Mesenchymal stem cell (in vitro differentiated cells and primary cell): ENCODE measurements at regions not wholly inside any gene's neighbourhood (a gene's known extent, or its start where the extent isn't known, plus 50 kb on each side); places are given as distances from the start of the nearest gene placed in this dataset.

Source experiments
- DNase-seq: peaks from one replicate; pipeline ENCODE4 v3.0.0-alpha.2; 2013
- H2AFZ ChIP-seq: one replicate; pipeline ENCODE4 v1.6.1; 2013; ENCODE audit warnings: low read depth, mild to moderate bottlenecking, control low read depth, inconsistent platforms, low read length, moderate library complexity
- H2AK5ac ChIP-seq: 2 replicates; pipeline ENCODE4 v1.6.1; 2013; ENCODE audit warnings: low read length, moderate library complexity, mild to moderate bottlenecking, inconsistent platforms; ENCODE audit not compliant: severe bottlenecking
- H2BK120ac ChIP-seq: one replicate; pipeline ENCODE4 v1.6.1; 2013; ENCODE audit warnings: low read depth, mild to moderate bottlenecking, inconsistent platforms, low read length, moderate library complexity
- H2BK12ac ChIP-seq, 2 experiments: one replicate each; pipeline ENCODE4 v1.6.1; 2013; ENCODE audit warnings: inconsistent platforms in 2 of 2, low read length in 2 of 2, mild to moderate bottlenecking in 2 of 2, moderate library complexity in 2 of 2, control low read depth in 1 of 2
- H2BK15ac ChIP-seq: one replicate; pipeline ENCODE4 v1.6.1; 2013; ENCODE audit warnings: mild to moderate bottlenecking, low read depth, inconsistent platforms; ENCODE audit not compliant: poor library complexity, severe bottlenecking
- H2BK5ac ChIP-seq: 2 replicates; pipeline ENCODE4 v1.6.1; 2013; ENCODE audit warnings: low read depth, mild to moderate bottlenecking, low read length, control low read depth, inconsistent platforms; ENCODE audit not compliant: poor library complexity, severe bottlenecking
- H3K14ac ChIP-seq, 2 experiments: one replicate each; pipeline ENCODE4 v1.6.1; 2013; ENCODE audit warnings: inconsistent platforms in 2 of 2, low read length in 2 of 2, control low read depth in 1 of 2, mild to moderate bottlenecking in 1 of 2, moderate library complexity in 1 of 2
- H3K18ac ChIP-seq, 2 experiments: one replicate each; pipeline ENCODE4 v1.6.1; 2013; ENCODE audit warnings: inconsistent platforms in 2 of 2, low read length in 2 of 2, control low read depth in 1 of 2, low read depth in 1 of 2, mild to moderate bottlenecking in 1 of 2
- H3K23ac ChIP-seq, 2 experiments: one replicate each; pipeline ENCODE4 v1.6.1; 2013; ENCODE audit warnings: inconsistent platforms in 2 of 2, low read length in 2 of 2, mild to moderate bottlenecking in 2 of 2, moderate library complexity in 2 of 2, control low read depth in 1 of 2
- H3K27ac ChIP-seq: 2 replicates; pipeline ENCODE4 v1.5.1; 2013; ENCODE audit warnings: mild to moderate bottlenecking, moderate library complexity, low read length, control low read depth, inconsistent platforms; ENCODE audit not compliant: poor library complexity, severe bottlenecking
- H3K27me3 ChIP-seq, 2 experiments: 2 replicates each; pipeline versions ENCODE4 v1.6.1 to v1.7.0; 2013; ENCODE audit warnings: low read length in 2 of 2, mild to moderate bottlenecking in 2 of 2, moderate library complexity in 2 of 2, control low read depth in 1 of 2, inconsistent platforms in 1 of 2; ENCODE audit not compliant: control insufficient read depth in 1 of 2, insufficient read depth in 1 of 2
- H3K36me3 ChIP-seq, 2 experiments: 2 replicates each; pipeline versions ENCODE4 v1.6.1 to v1.7.0; 2013; ENCODE audit warnings: low read length in 2 of 2, control low read depth in 1 of 2, inconsistent platforms in 1 of 2, low read depth in 1 of 2, mild to moderate bottlenecking in 1 of 2; ENCODE audit not compliant: insufficient read depth in 2 of 2, control insufficient read depth in 1 of 2
- H3K4ac ChIP-seq, 2 experiments: one replicate each; pipeline ENCODE4 v1.6.1; 2013; ENCODE audit warnings: inconsistent platforms in 2 of 2, low read length in 2 of 2, mild to moderate bottlenecking in 2 of 2, moderate library complexity in 2 of 2, control low read depth in 1 of 2, low read depth in 1 of 2
- H3K4me1 ChIP-seq: 2 replicates; pipeline ENCODE4 v1.6.1; 2013; ENCODE audit warnings: low read depth, low read length, control low read depth; ENCODE audit not compliant: control insufficient read depth, insufficient read depth
- H3K4me2 ChIP-seq: 2 replicates; pipeline ENCODE4 v1.6.1; 2013; ENCODE audit warnings: low read length, mild to moderate bottlenecking, inconsistent platforms; ENCODE audit not compliant: poor library complexity, severe bottlenecking
- H3K4me3 ChIP-seq, 2 experiments: 2 replicates each; pipeline versions ENCODE4 v1.5.1 to v1.7.0; 2013; ENCODE audit warnings: low read length in 2 of 2, mild to moderate bottlenecking in 2 of 2, control low read depth in 1 of 2, low read depth in 1 of 2; ENCODE audit not compliant: insufficient read depth in 1 of 2
- H3K79me1 ChIP-seq: replicated peaks from 2 replicates; pipeline ENCODE4 v1.6.1; 2013; ENCODE audit warnings: mild to moderate bottlenecking, control low read depth, low read length, inconsistent platforms; ENCODE audit not compliant: poor library complexity, severe bottlenecking
- H3K9ac ChIP-seq: 2 replicates; pipeline ENCODE4 v1.7.0; 2013; ENCODE audit warnings: mild to moderate bottlenecking, low read length, moderate library complexity
- H3K9me3 ChIP-seq: 2 replicates; pipeline ENCODE4 v1.7.0; 2013; ENCODE audit warnings: mild to moderate bottlenecking, low read length; ENCODE audit not compliant: control insufficient read depth
- H4K8ac ChIP-seq: one replicate; pipeline ENCODE4 v1.6.1; 2013; ENCODE audit warnings: inconsistent platforms, mild to moderate bottlenecking, low read length, moderate library complexity
- H4K91ac ChIP-seq: one replicate; pipeline ENCODE4 v1.6.1; 2013; ENCODE audit warnings: mild to moderate bottlenecking, low read length, inconsistent platforms
- WGBS: methylation state at CpG from one replicate; pipeline ENCODE4 v1.1.7; 2013; ENCODE audit warnings: mixed read lengths; 5-methylcytosine and 5-hydroxymethylcytosine counted together

DNA sequence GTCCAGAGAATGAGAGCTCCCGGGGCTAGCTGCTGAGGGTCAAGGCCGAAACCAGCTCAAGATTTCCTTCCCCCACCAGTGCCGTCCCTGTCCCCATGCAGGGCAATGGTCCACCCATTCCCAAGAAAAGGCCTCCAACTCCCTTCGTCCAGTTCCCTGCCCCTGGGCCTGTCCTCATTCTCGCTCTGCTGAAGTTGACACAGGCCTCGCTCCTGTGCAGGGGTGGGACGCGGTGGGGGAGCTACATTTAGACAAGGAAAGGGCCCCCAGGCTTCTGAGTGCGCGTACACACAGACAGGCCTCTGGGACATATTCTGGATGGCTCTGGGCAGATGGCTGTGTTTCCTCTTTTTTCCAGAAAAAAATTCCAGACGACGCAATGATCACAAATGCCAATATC lies 188.3 kb downstream of the ETS2 start:
- H3K4me2 ChIP-seq = no peak overlapping the region
- H2BK12ac ChIP-seq = peak overlapping the region; percentile 88 to 96
- H3K14ac ChIP-seq = no peak overlapping the region
- no peaks in the 10 kb centered on the region for H3K9me3 ChIP-seq
- peak overlapping the region; percentile 85 for H4K91ac ChIP-seq
- no peak for DNase-seq
- peak overlapping the region in 1 of 2 experiments; percentile 29 for H3K4ac ChIP-seq
- H2AFZ ChIP-seq = no peak overlapping the region
- no peaks in the 10 kb centered on the region for H3K79me1 ChIP-seq
- no peak overlapping the region for H3K27ac ChIP-seq
- no peak overlapping the region for H3K23ac ChIP-seq
- WGBS = 95% methylated on average over 12 of the region's 12 CpGs
- H3K4me1 ChIP-seq = peaks cover 24% of the 10 kb centered on the region
- H2AK5ac ChIP-seq = peak overlapping the region; percentile 19
- H4K8ac ChIP-seq = peak overlapping the region; percentile 90
- H3K9ac ChIP-seq = no peak overlapping the region
- peak overlapping the region; percentile 45 for H2BK120ac ChIP-seq
- H3K36me3 ChIP-seq = no peaks in the 10 kb centered on the region
- H3K4me3 ChIP-seq = no peak overlapping the region
- H3K27me3 ChIP-seq = peaks cover 0 to 52% of the 10 kb centered on the region in 2 experiments
- H2BK15ac ChIP-seq = no peak overlapping the region
- peak overlapping the region; percentile 83 to 86 for H3K18ac ChIP-seq
- peak overlapping the region; percentile 19 for H2BK5ac ChIP-seq

GRCh38 chr21:38993561-38993960 lies 187.8 kb downstream of the ETS2 start:
- peak overlapping the region; percentile 88 to 96 for H2BK12ac ChIP-seq
- H3K4me2 ChIP-seq = no peak overlapping the region
- peak overlapping the region; percentile 19 for H2BK5ac ChIP-seq
- no peak overlapping the region for H2BK120ac ChIP-seq
- DNase-seq = peak; percentile 81
- H3K23ac ChIP-seq = no peak overlapping the region
- H2AFZ ChIP-seq = no peak overlapping the region
- no peaks in the 10 kb centered on the region for H3K79me1 ChIP-seq
- H4K8ac ChIP-seq = no peak overlapping the region
- no peak overlapping the region for H3K14ac ChIP-seq
- peak overlapping the region in 1 of 2 experiments; percentile 29 for H3K4ac ChIP-seq
- H4K91ac ChIP-seq = peak overlapping the region; percentile 85
- no peak overlapping the region for H3K9ac ChIP-seq
- no peaks in the 10 kb centered on the region for H3K36me3 ChIP-seq
- H3K27me3 ChIP-seq = peaks cover 2 to 57% of the 10 kb centered on the region in 2 experiments
- peak overlapping the region; percentile 19 for H2AK5ac ChIP-seq
- no peak overlapping the region for H3K4me3 ChIP-seq
- H3K4me1 ChIP-seq = peaks cover 25% of the 10 kb centered on the region
- H3K18ac ChIP-seq = peak overlapping the region; percentile 83 to 86
- H3K9me3 ChIP-seq = no peaks in the 10 kb centered on the region
- WGBS = 22% methylated on average over 4 of the region's 4 CpGs
- peak overlapping the region; percentile 39 for H3K27ac ChIP-seq
- no peak overlapping the region for H2BK15ac ChIP-seq

DNA sequence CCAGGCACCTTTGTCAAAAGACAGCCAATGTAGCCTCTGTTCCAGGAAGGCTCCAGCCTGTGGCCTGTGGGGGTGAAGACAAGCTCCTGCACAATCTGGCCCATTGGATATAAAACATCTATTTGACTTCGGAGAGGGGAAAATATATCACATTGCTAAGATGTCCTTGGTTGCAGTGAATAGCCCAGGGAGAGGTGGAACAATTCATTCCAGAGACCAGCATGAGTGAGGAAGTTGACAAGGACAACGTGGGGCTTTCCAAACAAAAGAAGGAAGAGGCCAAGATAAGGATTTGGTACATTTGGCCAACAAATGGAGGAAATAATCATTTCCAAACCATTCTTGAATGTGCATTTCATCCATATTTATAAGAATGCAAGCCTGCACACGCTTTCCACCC lies 187.0 kb downstream of the ETS2 start:
- no peak for DNase-seq
- Histone ChIP-seq H3K9ac (no peak overlapping the region), H2BK5ac (no peak overlapping the region), H2BK15ac (peak overlapping the region; percentile 78), H2AK5ac (peak overlapping the region; percentile 2), H3K79me1 (no peaks in the 10 kb centered on the region), H2AFZ (no peak overlapping the region), H3K27ac (no peak overlapping the region), H3K9me3 (no peaks in the 10 kb centered on the region), H2BK12ac (peak overlapping the region; percentile 51 to 79), H3K14ac (no peak overlapping the region), H2BK120ac (no peak overlapping the region), H3K18ac (peak overlapping the region in 1 of 2 experiments; percentile 69), H3K4me3 (no peak overlapping the region), H4K8ac (peak overlapping the region; percentile 76), H3K27me3 (peaks cover 4 to 65% of the 10 kb centered on the region in 2 experiments), H4K91ac (no peak overlapping the region), H3K36me3 (no peaks in the 10 kb centered on the region), H3K23ac (no peak overlapping the region), H3K4me2 (no peak overlapping the region), H3K4me1 (peaks cover 26% of the 10 kb centered on the region), H3K4ac (peak overlapping the region in 1 of 2 experiments; percentile 11)
- 73% methylated on average over 3 of the region's 3 CpGs for WGBS

- H3K18ac ChIP-seq = peak overlapping the region; percentile 54 to 76
- peak overlapping the region; percentile 50 for H2AK5ac ChIP-seq
- H2AFZ ChIP-seq = no peak overlapping the region
- H4K8ac ChIP-seq = peak overlapping the region; percentile 47
- WGBS = 54% methylated on average over 12 of the region's 12 CpGs
- H3K4me1 ChIP-seq = peaks cover 29% of the 10 kb centered on the region
- H3K4ac ChIP-seq = peak overlapping the region; percentile 62 to 77
- no peak overlapping the region for H3K23ac ChIP-seq
- peak overlapping the region; percentile 6 for H3K9ac ChIP-seq
- H3K14ac ChIP-seq = no peak overlapping the region
- no peak for DNase-seq
- peak overlapping the region; percentile 76 for H2BK120ac ChIP-seq
- no peak overlapping the region for H3K27ac ChIP-seq
- peak overlapping the region; percentile 7 for H2BK15ac ChIP-seq
- H2BK5ac ChIP-seq = no peak overlapping the region
- no peak overlapping the region for H3K4me3 ChIP-seq
- peak overlapping the region; percentile 81 for H4K91ac ChIP-seq
- H3K9me3 ChIP-seq = no peaks in the 10 kb centered on the region
- H3K79me1 ChIP-seq = no peaks in the 10 kb centered on the region
- peaks cover 4 to 66% of the 10 kb centered on the region in 2 experiments for H3K27me3 ChIP-seq
- H2BK12ac ChIP-seq = peak overlapping the region; percentile 70 to 82
- H3K4me2 ChIP-seq = no peak overlapping the region
- H3K36me3 ChIP-seq = no peaks in the 10 kb centered on the region
Observed at GRCh38 chr21:38990424-38990794, 184.7 kb downstream of the ETS2 start.
